SK-N-SH (cell line): ENCODE measurements at regions not wholly inside any gene's neighbourhood (a gene's known extent, or its start where the extent isn't known, plus 50 kb on each side); places are given as distances from the start of the nearest gene placed in this dataset.

Experiments
- CTCF ChIA-PET: fragments of 300-600, 350-600 bp; formaldehyde crosslinking; extraction: SDS; loops from one replicate; lab custom pipeline; 2021; lab: Yijun Ruan, JAX
- POLR2A ChIA-PET: fragments of 350-600 bp; sonication (Branson Sonifier 250); formaldehyde crosslinking; extraction: SDS; loops from one replicate; lab custom pipeline; 2020; ENCODE audit warnings: antibody characterized with exemption, inconsistent platforms; lab: Yijun Ruan, JAX
- DNase-seq: peaks from one replicate; pipeline ENCODE4 v3.0.0; 2012
- H2AFZ ChIP-seq: fragments of 200-600 bp; sonication (generic); 2 replicates; pipeline ENCODE4 v1.8.1; 2016; ENCODE audit warnings: antibody characterized with exemption, mild to moderate bottlenecking, low read depth
- H3F3A ChIP-seq: fragments of 200-600 bp; sonication (generic); replicated peaks from 2 replicates; pipeline ENCODE3; 2016; ENCODE audit warnings: antibody characterized with exemption, mild to moderate bottlenecking; ENCODE audit not compliant: insufficient read depth
- H3K27ac ChIP-seq, 2 experiments: fragments of 200-500 bp in 1 of 2; fragments of 200-600 bp in 1 of 2; sonication (Bioruptor generic) in 1 of 2; sonication (generic), shearing (Covaris generic) in 1 of 2; 2 replicates each; pipeline versions ENCODE4 v1.5.1 to v1.6.1; 2014 to 2016; ENCODE audit warnings: low read depth in 2 of 2, inconsistent platforms in 1 of 2, low read length in 1 of 2, mild to moderate bottlenecking in 1 of 2, mixed read lengths in 1 of 2
- H3K27me3 ChIP-seq: fragments of 200-600 bp; sonication (generic), shearing (Covaris generic); 2 replicates; pipeline ENCODE4 v1.6.1; 2016; ENCODE audit warnings: mixed run types; ENCODE audit not compliant: insufficient read depth
- H3K36me3 ChIP-seq, 2 experiments: fragments of 200-500 bp in 1 of 2; fragments of 200-600 bp in 1 of 2; sonication (Bioruptor generic) in 1 of 2; sonication (generic) in 1 of 2; replicated peaks in 1 of 2; 2 replicates each; pipeline versions ENCODE3 to v1.5.1; 2014 to 2016; ENCODE audit warnings: low read length in 1 of 2, mild to moderate bottlenecking in 1 of 2; ENCODE audit not compliant: insufficient read depth in 2 of 2, control insufficient read depth in 1 of 2
- H3K4me1 ChIP-seq, 2 experiments: fragments of 200-500 bp in 1 of 2; fragments of 200-600 bp in 1 of 2; sonication (Bioruptor generic) in 1 of 2; sonication (generic), shearing (Covaris generic) in 1 of 2; 2 replicates each; pipeline versions ENCODE4 v1.5.1 to v1.6.1; 2014 to 2016; ENCODE audit warnings: low read depth in 1 of 2, low read length in 1 of 2, mixed run types in 1 of 2; ENCODE audit not compliant: insufficient read depth in 2 of 2, control insufficient read depth in 1 of 2
- H3K4me2 ChIP-seq: fragments of 200-600 bp; sonication (generic), shearing (Covaris generic); 2 replicates; pipeline ENCODE4 v1.6.1; 2017; ENCODE audit warnings: mixed run types
- H3K4me3 ChIP-seq, 2 experiments: fragments of 200-500 bp in 1 of 2; fragments of 200-600 bp in 1 of 2; sonication (Bioruptor generic) in 1 of 2; sonication (generic), shearing (Covaris generic) in 1 of 2; 2 replicates each; pipeline versions ENCODE4 v1.5.1 to v1.8.1; 2014 to 2016; ENCODE audit warnings: low read depth in 2 of 2, inconsistent platforms in 1 of 2, low read length in 1 of 2, mild to moderate bottlenecking in 1 of 2, mixed read lengths in 1 of 2, moderate library complexity in 1 of 2
- H3K79me2 ChIP-seq: fragments of 200-600 bp; sonication (generic); 2 replicates; pipeline ENCODE4 v1.8.1; 2017; ENCODE audit warnings: mild to moderate bottlenecking; ENCODE audit not compliant: insufficient read depth
- H3K9ac ChIP-seq: fragments of 200-600 bp; sonication (generic); 2 replicates; pipeline ENCODE4 v1.6.1; 2017; ENCODE audit warnings: mixed run types
- H3K9me2 ChIP-seq: fragments of 200-600 bp; sonication (generic); 2 replicates; pipeline ENCODE4 v1.6.1; 2017; ENCODE audit warnings: mixed run types
- H3K9me3 ChIP-seq: fragments of 200-600 bp; sonication (generic); 2 replicates; pipeline ENCODE4 v1.6.1; 2017; ENCODE audit warnings: mixed run types, mild to moderate bottlenecking, moderate library complexity
- H4K20me1 ChIP-seq: fragments of 200-600 bp; sonication (generic); 2 replicates; pipeline ENCODE4 v1.6.1; 2017; ENCODE audit warnings: mild to moderate bottlenecking, mixed run types; ENCODE audit not compliant: insufficient read depth
- CHD2 ChIP-seq: fragments of 150-350 bp; IDR thresholded peaks from 2 replicates; pipeline ENCODE4 v1.6.1; 2018; ENCODE audit warnings: low read length; ENCODE audit not compliant: partially characterized antibody
- EP300 ChIP-seq, 2 experiments: IDR thresholded peaks; 2 replicates each; pipeline versions ENCODE4 v1.4.0 to v1.6.1; 2012; ENCODE audit warnings: borderline replicate concordance in 1 of 2, low read depth in 1 of 2, low read length in 1 of 2
- FOSL2 ChIP-seq: IDR thresholded peaks from 2 replicates; pipeline ENCODE4 v1.4.0; 2012; ENCODE audit warnings: low read depth, mild to moderate bottlenecking, moderate library complexity, borderline replicate concordance
- FOXJ3 ChIP-seq: sonication (generic); formaldehyde crosslinking; IDR thresholded peaks from 2 replicates; pipeline ENCODE4 v1.5.1; 2020; ENCODE audit warnings: mild to moderate bottlenecking, missing genetic modification reagents
- GABPA ChIP-seq: IDR thresholded peaks from 2 replicates; pipeline ENCODE4 v1.4.0; 2012; ENCODE audit warnings: low read depth, mild to moderate bottlenecking
- JUND ChIP-seq: IDR thresholded peaks from 2 replicates; pipeline ENCODE4 v1.4.0; 2012
- NFIC ChIP-seq: IDR thresholded peaks from 2 replicates; pipeline ENCODE4 v1.4.0; 2012; ENCODE audit warnings: borderline replicate concordance
- NRF1 ChIP-seq: IDR thresholded peaks from 2 replicates; pipeline ENCODE4 v1.6.1; 2012; ENCODE audit warnings: low read depth, mild to moderate bottlenecking, low read length
- PBX3 ChIP-seq: IDR thresholded peaks from 2 replicates; pipeline ENCODE4; 2012
- POLR2AphosphoS5 ChIP-seq: IDR thresholded peaks from 2 replicates; pipeline ENCODE4 v1.6.1; 2012; ENCODE audit warnings: low read depth, low read length
- RAD21 ChIP-seq: IDR thresholded peaks from 2 replicates; pipeline ENCODE4 v1.6.1; 2012; ENCODE audit warnings: mild to moderate bottlenecking, low read length
- REST ChIP-seq: IDR thresholded peaks from 2 replicates; pipeline ENCODE4 v1.6.1; 2012; ENCODE audit warnings: mild to moderate bottlenecking, low read depth, low read length, moderate library complexity
- RFX5 ChIP-seq: IDR thresholded peaks from 2 replicates; pipeline ENCODE4 v1.6.1; 2012; ENCODE audit warnings: mild to moderate bottlenecking, improper control_type of control experiment, low read length
- SMC3 ChIP-seq: IDR thresholded peaks from 2 replicates; pipeline ENCODE4 v1.6.1; 2012; ENCODE audit warnings: low read depth, low read length, improper control_type of control experiment
- TAF1 ChIP-seq: IDR thresholded peaks from 2 replicates; pipeline ENCODE4 v1.6.1; 2012; ENCODE audit warnings: low read depth, mild to moderate bottlenecking, low read length, moderate library complexity, borderline replicate concordance
- TCF12 ChIP-seq: IDR thresholded peaks from 2 replicates; pipeline ENCODE4 v1.4.0; 2012
- TEAD4 ChIP-seq: IDR thresholded peaks from 2 replicates; pipeline ENCODE4 v1.4.0; 2012; ENCODE audit warnings: mild to moderate bottlenecking, borderline replicate concordance; ENCODE audit not compliant: insufficient read depth
- YY1 ChIP-seq: IDR thresholded peaks from 2 replicates; pipeline ENCODE4 v1.4.0; 2012; ENCODE audit warnings: low read depth, mild to moderate bottlenecking
- WGBS: methylation state at CpG from one replicate; pipeline ENCODE4 v1.1.6; 2017; ENCODE audit warnings: low lambda C conversion rate; 5-methylcytosine and 5-hydroxymethylcytosine counted together
- TF ChIP-seq, protein P1 (sequence below): IDR thresholded peaks from 2 replicates; pipeline ENCODE4 v1.4.0; 2012; ENCODE audit warnings: low read depth
- TF ChIP-seq, protein P2 (sequence below): IDR thresholded peaks from 2 replicates; pipeline ENCODE4 v1.4.0; 2012; ENCODE audit warnings: low read depth, borderline replicate concordance

DNA sequence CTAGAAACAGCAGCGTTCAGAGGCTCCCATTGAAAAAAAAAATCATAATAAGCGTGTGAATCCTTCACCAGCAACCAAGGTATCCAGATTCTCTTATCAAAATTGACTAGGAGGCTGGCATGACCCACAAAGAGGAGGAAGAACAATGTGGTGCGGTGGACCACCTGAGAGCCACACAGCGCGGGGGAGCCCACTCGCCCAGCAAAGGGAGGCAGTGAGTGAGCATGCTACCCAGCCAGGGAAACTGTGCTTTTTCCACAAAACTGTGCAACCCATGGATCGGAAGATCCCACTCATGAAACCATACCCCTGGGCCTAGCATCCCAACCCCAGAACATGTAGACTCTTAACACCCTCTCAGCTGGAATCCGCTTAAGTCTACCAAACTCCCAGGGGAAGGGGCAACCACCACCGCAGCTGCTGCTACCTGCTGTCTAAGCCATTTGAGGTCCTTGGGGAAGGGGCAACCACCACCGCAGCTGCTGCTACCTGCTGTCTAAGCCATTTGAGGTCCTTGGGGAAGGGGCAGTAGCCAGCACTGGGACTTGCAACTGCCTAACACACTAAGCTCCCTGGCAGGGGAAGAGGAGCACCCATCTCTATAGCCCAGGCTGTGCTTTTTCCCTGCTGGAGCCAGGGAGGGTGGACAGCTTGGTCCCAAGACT lies 102.8 kb upstream of the CLDN18 start:
- no peaks in the 10 kb centered on the region for H3K9me2 ChIP-seq
- H3F3A ChIP-seq: no peaks in the 10 kb centered on the region
- H3K27me3 ChIP-seq: no peaks in the 10 kb centered on the region
- H3K79me2 ChIP-seq: no peaks in the 10 kb centered on the region
- POLR2A ChIA-PET: no interaction called here
- H3K9ac ChIP-seq: no peak overlapping the region
- no peak for TF ChIP-seq TEAD4
- TF ChIP-seq TAF1: no peak
- no peak for TF ChIP-seq NRF1
- TF ChIP-seq, protein P1, sequence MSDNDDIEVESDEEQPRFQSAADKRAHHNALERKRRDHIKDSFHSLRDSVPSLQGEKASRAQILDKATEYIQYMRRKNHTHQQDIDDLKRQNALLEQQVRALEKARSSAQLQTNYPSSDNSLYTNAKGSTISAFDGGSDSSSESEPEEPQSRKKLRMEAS: no peak
- TF ChIP-seq, protein P2, sequence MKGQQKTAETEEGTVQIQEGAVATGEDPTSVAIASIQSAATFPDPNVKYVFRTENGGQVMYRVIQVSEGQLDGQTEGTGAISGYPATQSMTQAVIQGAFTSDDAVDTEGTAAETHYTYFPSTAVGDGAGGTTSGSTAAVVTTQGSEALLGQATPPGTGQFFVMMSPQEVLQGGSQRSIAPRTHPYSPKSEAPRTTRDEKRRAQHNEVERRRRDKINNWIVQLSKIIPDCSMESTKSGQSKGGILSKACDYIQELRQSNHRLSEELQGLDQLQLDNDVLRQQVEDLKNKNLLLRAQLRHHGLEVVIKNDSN: no peak
- no peak for TF ChIP-seq CHD2
- TF ChIP-seq PBX3: no peak
- no peak for TF ChIP-seq YY1
- no peak for TF ChIP-seq NFIC
- no peak for TF ChIP-seq RFX5
- no peak for TF ChIP-seq RAD21
- TF ChIP-seq FOXJ3 (CRISPR knock-in tag): no peak
- no peak for TF ChIP-seq JUND
- no peak for TF ChIP-seq SMC3
- TF ChIP-seq FOSL2: no peak
- TF ChIP-seq TCF12: no peak
- no peak for TF ChIP-seq EP300 (IDR thresholded peaks at IDR 0.05; ENCODE audit: borderline replicate concordance in 1 of 2, low read depth in 1 of 2, low read length in 1 of 2)
- no peak for TF ChIP-seq GABPA
- TF ChIP-seq REST: no peak
- TF ChIP-seq POLR2AphosphoS5: no peak
- CTCF ChIA-PET: no interaction called here
- no peaks in the 10 kb centered on the region for H3K4me1 ChIP-seq
- 47% methylated on average over 9 of the region's 10 CpGs for WGBS
- H3K4me2 ChIP-seq: no peak overlapping the region
- no peak overlapping the region for H3K27ac ChIP-seq
- no peaks in the 10 kb centered on the region for H4K20me1 ChIP-seq
- no peaks in the 10 kb centered on the region for H3K9me3 ChIP-seq
- no peak overlapping the region for H3K4me3 ChIP-seq
- no peak for DNase-seq
- H2AFZ ChIP-seq: no peak overlapping the region
- H3K36me3 ChIP-seq: no peaks in the 10 kb centered on the region
